Epithelial cell of proximal tubule (primary cell): ENCODE measurements at regions not wholly inside any gene's neighbourhood (a gene's known extent, or its start where the extent isn't known, plus 50 kb on each side); places are given as distances from the start of the nearest gene placed in this dataset.

Experiments used
- DNase-seq: peaks from one replicate; pipeline ENCODE4 v3.0.0-alpha.2; 2011; ENCODE audit warnings: low read depth
- H3K4me3 ChIP-seq: 2 replicates; pipeline ENCODE4 v1.5.1; 2011; ENCODE audit warnings: low read depth, mild to moderate bottlenecking, low read length
- CTCF ChIP-seq: conservative IDR thresholded peaks from 2 replicates; pipeline ENCODE4 v1.5.1; 2012; ENCODE audit warnings: low read depth, mild to moderate bottlenecking, low read length

DNA sequence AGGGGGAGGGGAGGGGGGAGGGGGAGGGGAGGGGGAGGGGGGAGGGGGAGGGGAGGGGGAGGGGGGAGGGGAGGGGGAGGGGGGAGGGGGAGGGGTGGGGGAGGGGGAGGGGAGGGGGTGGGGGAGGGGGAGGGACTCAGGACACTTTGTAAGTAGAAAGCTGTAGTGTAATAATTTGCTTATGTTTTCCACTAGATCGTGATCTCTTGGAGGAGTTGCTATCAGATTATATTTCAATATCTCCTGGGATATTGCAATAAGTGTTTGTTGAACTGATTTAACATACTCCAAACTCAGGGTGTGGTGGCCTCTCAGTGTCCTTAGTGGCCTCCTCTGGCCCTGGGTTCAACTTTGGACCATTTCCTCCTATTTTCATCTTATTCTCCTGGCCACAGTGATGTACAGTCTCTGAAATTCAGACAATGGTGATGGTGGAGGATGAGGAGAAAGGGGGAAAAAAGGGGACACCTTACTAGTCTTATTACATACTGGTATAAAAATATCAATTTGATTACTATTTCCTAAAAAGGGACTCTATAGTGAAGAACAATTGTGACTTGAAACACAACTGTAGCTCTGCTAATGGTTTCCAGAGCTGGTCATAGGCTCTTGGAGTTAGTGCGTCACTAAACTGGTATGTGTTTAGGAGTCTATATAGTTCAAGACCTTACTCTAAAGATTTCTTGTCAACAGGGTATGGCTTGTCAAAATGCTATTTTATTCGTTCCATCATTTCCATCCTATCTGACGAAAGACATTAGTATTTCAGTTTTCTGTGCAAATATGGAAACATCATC is 89.6 kb downstream of the DDX1 start:
- no peak for TF ChIP-seq CTCF
- DNase-seq: no peak
- H3K4me3 ChIP-seq: no peak overlapping the region

GRCh38 chr2:15682354-15682753 is 90.7 kb downstream of the DDX1 start:
- no peak overlapping the region for H3K4me3 ChIP-seq
- TF ChIP-seq CTCF: no peak
- no peak for DNase-seq

DNA sequence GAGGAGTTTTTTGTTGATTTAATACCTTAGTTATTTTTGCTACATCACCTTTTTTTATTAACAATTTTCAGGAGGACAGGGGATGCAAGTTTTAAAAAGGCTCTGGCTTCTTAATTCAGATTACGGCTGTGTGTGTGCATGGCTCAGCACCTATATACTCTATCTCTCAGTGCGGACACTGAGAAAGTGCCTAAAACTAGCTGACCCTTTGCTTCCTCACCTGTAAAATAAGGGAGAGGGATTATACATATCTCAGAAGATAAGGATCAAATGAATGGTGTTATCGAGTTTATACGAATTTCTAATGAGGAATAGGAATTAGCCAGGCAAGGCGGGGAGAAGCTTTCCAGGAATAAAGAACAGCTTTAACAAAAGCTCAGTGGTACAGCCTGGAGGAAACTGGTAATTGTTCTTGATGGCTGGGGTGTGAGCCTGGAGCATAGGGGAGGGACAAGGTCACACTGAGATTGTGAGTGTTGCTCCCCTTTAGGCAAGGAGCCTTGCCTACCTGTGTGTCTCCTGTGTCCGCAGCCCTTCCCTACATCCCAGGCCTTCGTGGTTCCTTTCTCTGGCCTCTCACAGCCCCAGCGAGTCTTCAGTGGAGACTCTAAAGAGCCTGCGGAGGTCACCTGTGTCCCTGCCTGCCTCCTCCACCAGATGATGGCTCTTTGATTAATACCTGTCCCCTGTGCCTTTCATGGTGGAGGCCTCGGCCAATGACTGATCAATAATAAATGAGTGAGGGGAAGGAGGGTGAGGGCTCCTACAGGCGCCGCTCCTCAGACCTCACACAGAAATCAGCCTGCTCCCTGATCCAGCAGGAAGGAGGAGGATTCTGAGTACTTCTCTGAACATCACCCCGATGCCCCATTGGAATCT is 92.7 kb downstream of the DDX1 start:
- H3K4me3 ChIP-seq: no peak overlapping the region

DNA sequence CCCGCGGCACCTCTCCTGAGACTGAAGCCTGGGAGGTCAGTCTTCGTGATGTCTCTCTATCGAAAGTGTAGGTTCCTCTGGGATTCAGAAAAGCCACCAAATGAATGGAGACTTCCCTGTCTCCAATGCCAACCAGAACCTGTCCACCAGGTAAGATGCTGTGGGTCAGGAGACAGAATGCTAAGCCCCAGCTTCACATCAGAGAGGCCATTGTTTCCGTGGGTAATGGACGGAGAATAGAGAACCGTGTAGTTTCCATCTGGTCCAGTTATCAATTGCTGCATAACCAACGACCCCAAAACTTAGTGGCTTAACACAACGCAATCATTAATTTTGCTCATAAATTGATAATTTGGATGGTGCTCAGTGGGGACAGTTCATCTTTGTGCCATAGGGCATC is 93.5 kb downstream of the DDX1 start:
- no peak for TF ChIP-seq CTCF
- no peak for DNase-seq
- no peak overlapping the region for H3K4me3 ChIP-seq

More for the DNA sequence above, 92.7 kb downstream of the DDX1 start:
- TF ChIP-seq CTCF: no peak
- no peak for DNase-seq

GRCh38 chr2:15686643-15687042 is 95.0 kb downstream of the DDX1 start:
- DNase-seq: no peak
- no peak overlapping the region for H3K4me3 ChIP-seq
- no peak for TF ChIP-seq CTCF

GRCh38 chr2:15687243-15687642 is 95.6 kb downstream of the DDX1 start:
- DNase-seq: no peak
- H3K4me3 ChIP-seq: no peak overlapping the region
- no peak for TF ChIP-seq CTCF
